Activated naive CD4-positive, alpha-beta T cell treated with anti-CD3 and anti-CD28 coated beads, Interleukin-2, amount 50 U/mL, for 24 hours (primary cell): ENCODE measurements at regions not wholly inside any gene's neighbourhood (a gene's known extent, or its start where the extent isn't known, plus 50 kb on each side); places are given as distances from the start of the nearest gene placed in this dataset.
A peak's percentile ranks its signal among the peaks of the same experiment; 100 is the strongest.
"Not testable (repeated sequence)": the region's sequence is repeated elsewhere in the genome, so short reads cannot be mapped to it uniquely, and the experiment has no call there.

Source experiments
- H3K27ac Mint-ChIP-seq: one replicate; pipeline ENCODE4 v1.8.0; 2021; ENCODE audit warnings: mild to moderate bottlenecking, mixed read lengths
- H3K27me3 Mint-ChIP-seq: one replicate; pipeline ENCODE4 v1.8.0; 2021; ENCODE audit warnings: mixed read lengths
- H3K36me3 Mint-ChIP-seq: one replicate; pipeline ENCODE4 v1.8.0; 2021; ENCODE audit warnings: mixed read lengths
- H3K4me1 Mint-ChIP-seq: one replicate; pipeline ENCODE4 v1.8.0; 2021; ENCODE audit warnings: mixed read lengths
- H3K4me3 Mint-ChIP-seq: one replicate; pipeline ENCODE4 v1.8.0; 2021; ENCODE audit warnings: mild to moderate bottlenecking, mixed read lengths
- H3K9me3 Mint-ChIP-seq: one replicate; pipeline ENCODE4 v1.8.0; 2021; ENCODE audit warnings: mixed read lengths

DNA sequence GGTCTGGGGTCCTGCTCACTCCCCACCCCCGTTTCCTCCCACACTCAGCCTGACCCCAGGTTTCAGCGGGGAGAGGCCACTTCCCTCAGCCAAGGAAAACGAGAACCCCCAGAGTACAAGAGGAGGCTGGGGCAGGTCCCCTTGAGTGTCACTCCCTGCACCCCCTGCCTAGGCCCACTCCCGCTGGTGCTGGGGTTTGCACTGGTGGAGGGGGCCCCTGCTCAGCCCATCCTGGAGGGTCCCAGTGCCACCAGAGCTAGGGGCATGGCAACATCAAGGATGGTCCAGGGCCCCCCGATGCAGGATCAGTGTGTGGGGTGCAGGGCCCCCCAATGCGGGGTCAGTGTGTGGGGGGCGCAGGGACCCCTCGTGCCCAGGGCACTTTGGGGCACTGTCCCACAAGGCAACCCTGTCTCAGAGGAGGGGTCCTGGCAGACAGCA is 70.5 kb upstream of the KCTD7 start:
- no peaks in the 10 kb centered on the region for H3K9me3 Mint-ChIP-seq
- peaks cover 8% of the 10 kb centered on the region for H3K4me1 Mint-ChIP-seq
- no peak overlapping the region for H3K4me3 Mint-ChIP-seq

DNA sequence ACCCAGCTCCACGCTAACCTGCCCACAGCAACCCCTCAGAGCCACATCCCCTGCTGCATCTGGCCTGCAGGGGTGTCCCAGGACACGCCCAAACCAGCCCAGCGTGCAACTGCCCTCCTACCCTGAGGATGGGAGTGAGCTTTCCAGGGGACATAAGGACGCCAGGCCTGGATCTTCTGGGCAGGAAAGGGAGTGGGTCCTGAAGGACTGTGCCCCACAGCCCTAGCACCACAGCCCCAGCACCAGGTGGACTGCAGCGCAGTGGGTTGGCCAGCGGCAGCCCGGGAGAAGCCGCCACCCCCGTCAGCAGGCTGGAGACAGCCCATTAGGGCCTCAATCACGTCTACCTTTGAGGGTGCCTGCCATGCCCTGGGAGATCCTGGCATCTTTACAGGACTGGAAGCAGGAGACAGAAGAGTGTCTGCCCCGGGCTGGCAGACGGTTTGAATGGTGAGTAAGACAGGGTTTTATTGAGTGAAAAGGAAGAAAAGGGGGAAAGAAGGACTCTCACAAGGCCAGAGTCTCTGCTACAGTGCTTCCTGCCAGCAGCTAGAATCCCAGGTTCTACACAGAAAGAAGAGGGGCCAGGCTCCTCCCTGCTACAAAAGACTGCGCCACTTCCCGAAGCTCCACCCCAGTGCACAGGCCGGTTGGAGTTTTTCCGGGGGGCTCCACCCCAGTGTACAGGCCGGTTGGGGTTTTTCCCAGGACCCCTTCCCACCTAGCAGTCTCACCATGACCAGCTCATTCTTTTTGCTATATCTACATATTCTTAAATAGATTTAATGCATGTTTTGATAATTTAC is 69.8 kb upstream of the KCTD7 start:
- H3K4me3 Mint-ChIP-seq = no peak overlapping the region
- H3K27ac Mint-ChIP-seq = no peak overlapping the region

More for the DNA sequence above, 70.5 kb upstream of the KCTD7 start:
- Mint-ChIP-seq H3K27ac (no peak overlapping the region), H3K27me3 (no peaks in the 10 kb centered on the region), H3K36me3 (peaks cover 3% of the 10 kb centered on the region)

DNA sequence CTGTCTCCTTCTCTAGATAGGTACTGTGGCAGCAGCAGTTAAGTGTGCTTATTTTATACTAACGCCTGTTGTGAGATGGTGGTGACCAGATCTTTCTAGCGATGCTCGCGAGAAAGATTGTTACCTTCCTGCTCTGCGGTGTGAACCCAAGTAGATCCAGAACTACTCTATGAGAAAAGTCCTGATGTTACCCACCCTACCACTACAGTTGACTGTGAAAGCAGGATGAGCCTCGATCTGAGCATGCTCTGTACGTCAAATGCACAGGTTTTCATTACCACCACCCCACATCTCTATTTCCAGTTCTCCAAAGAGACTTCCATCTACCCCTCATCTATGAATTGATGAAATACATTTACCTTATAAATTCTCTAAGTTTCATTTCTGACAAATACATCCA is 64.6 kb upstream of the KCTD7 start:
- H3K4me1 Mint-ChIP-seq = peaks cover 12% of the 10 kb centered on the region
- H3K4me3 Mint-ChIP-seq = no peak overlapping the region
- peaks cover 3% of the 10 kb centered on the region for H3K36me3 Mint-ChIP-seq
- no peaks in the 10 kb centered on the region for H3K27me3 Mint-ChIP-seq
- no peak overlapping the region for H3K27ac Mint-ChIP-seq
- no peaks in the 10 kb centered on the region for H3K9me3 Mint-ChIP-seq

More for the DNA sequence above, 69.8 kb upstream of the KCTD7 start:
- Mint-ChIP-seq H3K36me3 (peaks cover 3% of the 10 kb centered on the region), H3K9me3 (no peaks in the 10 kb centered on the region), H3K27me3 (no peaks in the 10 kb centered on the region), H3K4me1 (peaks cover 11% of the 10 kb centered on the region)

DNA sequence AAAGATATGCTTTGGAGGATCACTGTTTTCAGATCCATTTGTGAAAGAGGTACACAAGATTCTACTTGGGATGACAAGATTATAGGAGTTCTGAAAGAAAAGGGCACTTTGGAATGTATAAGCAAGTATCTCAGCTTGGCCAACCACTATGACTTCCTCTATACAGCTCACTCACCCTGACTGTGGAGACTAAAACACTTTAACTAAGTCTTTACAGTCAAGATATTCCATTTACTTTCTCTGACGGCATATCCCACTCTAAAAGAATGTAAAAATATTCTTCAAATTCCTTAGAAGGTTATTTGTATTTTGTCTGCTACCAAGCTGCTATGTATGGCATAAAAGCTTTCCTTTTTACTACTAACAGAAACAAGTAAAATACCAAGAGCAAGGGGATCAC is 58.5 kb upstream of the KCTD7 start:
- not testable (repeated sequence) for H3K27me3 Mint-ChIP-seq, H3K4me3 Mint-ChIP-seq, H3K36me3 Mint-ChIP-seq, H3K27ac Mint-ChIP-seq, H3K9me3 Mint-ChIP-seq
- peaks cover 13% of the 10 kb centered on the region for H3K4me1 Mint-ChIP-seq

DNA sequence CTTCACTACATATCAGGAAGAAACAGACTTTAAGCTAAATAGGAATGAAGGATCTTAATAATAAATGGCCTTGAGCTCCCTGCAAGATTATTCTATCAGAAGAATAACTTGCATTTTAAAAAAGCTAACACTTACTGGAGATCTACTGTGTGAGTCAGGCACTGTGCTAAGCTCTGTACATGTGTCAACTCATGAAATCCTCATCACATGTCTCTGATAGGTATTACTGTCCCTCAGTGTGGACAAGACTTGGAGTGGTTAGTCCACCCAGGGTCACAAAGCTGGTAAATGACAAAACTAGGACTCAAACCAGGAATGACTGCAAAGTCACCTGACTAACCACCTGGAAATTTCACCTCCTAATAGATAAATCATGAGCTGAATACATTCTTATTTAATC is 57.1 kb upstream of the KCTD7 start:
- no peaks in the 10 kb centered on the region for H3K9me3 Mint-ChIP-seq
- peaks cover 19% of the 10 kb centered on the region for H3K4me1 Mint-ChIP-seq
- no peak overlapping the region for H3K4me3 Mint-ChIP-seq
- peaks cover 6% of the 10 kb centered on the region for H3K36me3 Mint-ChIP-seq
- H3K27me3 Mint-ChIP-seq = no peaks in the 10 kb centered on the region
- H3K27ac Mint-ChIP-seq = no peak overlapping the region

DNA sequence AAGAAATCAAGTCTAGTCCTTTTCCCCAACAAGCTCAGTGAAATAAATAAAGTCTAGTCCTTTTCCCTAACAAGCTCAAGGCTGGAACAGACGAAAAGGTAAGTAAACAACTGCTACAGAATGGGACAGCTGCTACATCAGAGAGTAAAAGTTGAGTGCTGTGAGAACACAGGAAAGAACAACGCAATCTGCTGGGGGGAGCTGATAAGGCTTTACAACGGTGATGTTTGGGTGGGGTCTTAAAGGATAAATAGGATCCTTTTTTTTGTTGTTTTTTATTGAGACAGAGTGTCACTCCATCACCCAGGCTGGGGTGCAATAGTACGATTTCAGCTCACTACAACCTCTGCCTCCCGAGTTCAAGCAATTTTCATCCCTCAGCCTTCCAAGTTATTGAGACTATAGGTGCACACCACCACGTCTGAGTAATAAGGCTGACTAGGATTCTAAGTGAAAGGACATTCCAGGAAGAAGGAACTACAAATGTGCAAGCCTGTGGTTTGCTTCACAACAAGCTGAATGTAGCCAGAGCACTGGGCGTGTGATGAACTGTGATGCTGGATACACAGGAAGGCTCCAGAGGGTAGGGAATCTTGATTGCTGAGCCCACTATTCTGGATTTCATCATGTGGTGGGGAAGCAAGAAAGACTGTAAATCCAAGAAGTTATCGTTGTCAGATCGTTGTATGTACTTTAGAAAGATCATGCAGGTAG is 54.7 kb upstream of the KCTD7 start:
- peaks cover 40% of the 10 kb centered on the region for H3K4me1 Mint-ChIP-seq
- not testable (repeated sequence) for H3K36me3 Mint-ChIP-seq, H3K4me3 Mint-ChIP-seq, H3K27me3 Mint-ChIP-seq, H3K27ac Mint-ChIP-seq, H3K9me3 Mint-ChIP-seq

DNA sequence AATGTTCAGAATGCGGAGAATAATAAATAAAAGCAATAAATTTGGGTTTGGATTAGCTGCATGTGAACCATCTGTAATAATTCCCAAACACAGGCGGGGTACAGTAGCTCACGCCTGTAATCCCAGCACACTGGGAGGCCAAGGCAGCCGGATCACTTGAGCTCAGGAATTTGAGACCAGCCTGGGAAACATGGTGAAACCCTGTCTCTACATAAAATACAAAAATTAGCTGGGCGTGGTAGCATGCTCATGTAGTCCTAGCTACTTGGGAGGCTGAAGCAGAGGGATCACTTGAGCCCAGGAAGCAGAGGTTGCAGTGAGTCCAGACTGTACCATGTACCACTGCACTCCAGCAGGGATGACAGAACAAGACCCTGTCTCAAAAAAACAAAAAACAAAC is 53.9 kb upstream of the KCTD7 start:
- H3K27me3 Mint-ChIP-seq, H3K4me3 Mint-ChIP-seq, H3K36me3 Mint-ChIP-seq, H3K9me3 Mint-ChIP-seq: not testable (repeated sequence)
- Mint-ChIP-seq H3K27ac (peak overlapping the region; percentile 36), H3K4me1 (peaks cover 48% of the 10 kb centered on the region)

DNA sequence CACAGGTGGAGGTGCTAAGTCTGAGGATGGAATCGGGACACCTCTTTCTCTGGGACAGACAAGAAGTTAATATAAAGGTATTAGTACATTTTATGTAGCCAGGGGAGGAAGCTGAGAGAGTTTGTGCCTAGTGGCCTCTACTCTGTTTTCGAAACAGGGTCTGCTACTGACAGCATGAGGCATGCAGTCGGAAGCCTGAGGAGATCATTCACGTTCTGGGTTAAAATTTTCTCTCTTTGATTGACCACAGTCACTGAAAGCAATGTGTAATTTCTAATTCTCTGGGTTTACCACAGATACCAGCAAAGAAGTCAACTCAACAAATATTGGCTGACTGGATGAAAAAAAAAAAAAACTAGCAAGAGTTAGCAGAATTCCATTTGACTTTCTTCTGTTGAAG is 53.3 kb upstream of the KCTD7 start:
- Mint-ChIP-seq H3K4me3 (no peak overlapping the region), H3K36me3 (peaks cover 5% of the 10 kb centered on the region), H3K27me3 (no peaks in the 10 kb centered on the region), H3K4me1 (peaks cover 51% of the 10 kb centered on the region), H3K9me3 (no peaks in the 10 kb centered on the region), H3K27ac (no peak overlapping the region)

DNA sequence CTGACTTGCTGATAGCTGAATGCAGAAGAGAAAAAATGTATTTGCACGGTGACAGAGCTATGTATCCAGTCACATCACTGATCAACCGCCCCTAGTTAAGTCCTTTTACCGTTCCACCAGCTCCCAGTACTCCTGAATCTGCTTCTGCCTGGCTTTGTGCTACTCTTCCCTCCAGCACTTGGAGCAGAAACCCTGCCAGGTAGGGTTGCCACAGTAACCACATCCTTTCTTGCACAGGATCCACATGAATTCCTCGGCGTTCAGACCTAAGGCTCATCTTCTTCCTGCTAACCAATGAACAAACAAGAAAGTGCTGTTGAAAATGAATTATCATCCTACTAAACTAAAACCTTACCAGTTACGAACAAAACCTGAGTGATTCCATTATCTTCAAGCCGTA is 52.0 kb upstream of the KCTD7 start:
- no peaks in the 10 kb centered on the region for H3K27me3 Mint-ChIP-seq
- H3K4me3 Mint-ChIP-seq = no peak overlapping the region
- H3K9me3 Mint-ChIP-seq = no peaks in the 10 kb centered on the region
- peak overlapping the region; percentile 24 for H3K27ac Mint-ChIP-seq
- peaks cover 2% of the 10 kb centered on the region for H3K36me3 Mint-ChIP-seq
- peaks cover 61% of the 10 kb centered on the region for H3K4me1 Mint-ChIP-seq
